ENCODE measurements at regions not wholly inside any gene's neighbourhood (a gene's known extent, or its start where the extent isn't known, plus 50 kb on each side); places are given as distances from the start of the nearest gene placed in this dataset.

DNA sequence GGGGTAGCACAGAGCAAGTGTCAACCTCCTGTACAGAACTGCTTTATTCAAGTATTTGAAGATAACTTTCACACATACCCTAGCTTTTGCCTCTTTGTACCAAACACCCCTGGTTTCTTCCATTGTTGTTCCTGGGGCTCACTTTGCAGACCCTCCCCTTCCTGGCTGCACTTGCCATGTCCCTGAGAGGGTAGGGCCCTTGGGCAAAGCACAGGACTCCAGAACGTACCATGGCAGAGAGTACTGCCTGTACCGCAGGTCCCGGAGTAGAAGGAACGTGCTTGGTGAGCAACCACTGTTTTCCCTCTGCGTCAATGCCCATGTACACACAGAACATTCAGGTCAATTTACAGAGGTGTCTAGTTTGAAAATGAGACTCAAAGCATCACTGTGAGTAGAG lies 290.4 kb downstream of the EN1 start:
- no peak for DNase-seq

DNA sequence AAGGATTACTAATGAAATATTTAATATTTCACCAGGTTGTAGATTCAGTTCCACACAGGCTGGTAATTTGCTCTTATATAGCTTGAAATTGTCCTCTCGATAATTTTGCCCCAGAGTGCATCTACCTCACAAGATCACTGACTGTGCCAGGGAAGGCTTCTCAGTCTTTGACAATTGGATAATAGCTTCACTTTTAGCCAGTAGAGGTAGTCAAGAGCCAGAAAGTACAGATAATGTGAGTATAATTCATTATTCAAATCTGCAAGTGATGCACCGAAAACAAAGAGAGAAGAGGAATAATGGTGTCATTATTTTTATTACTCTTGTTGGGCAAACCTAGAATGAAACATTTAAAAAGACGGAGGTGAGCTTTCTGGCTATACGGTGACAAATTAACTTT lies 292.8 kb downstream of the EN1 start:
- no peak for DNase-seq

DNA sequence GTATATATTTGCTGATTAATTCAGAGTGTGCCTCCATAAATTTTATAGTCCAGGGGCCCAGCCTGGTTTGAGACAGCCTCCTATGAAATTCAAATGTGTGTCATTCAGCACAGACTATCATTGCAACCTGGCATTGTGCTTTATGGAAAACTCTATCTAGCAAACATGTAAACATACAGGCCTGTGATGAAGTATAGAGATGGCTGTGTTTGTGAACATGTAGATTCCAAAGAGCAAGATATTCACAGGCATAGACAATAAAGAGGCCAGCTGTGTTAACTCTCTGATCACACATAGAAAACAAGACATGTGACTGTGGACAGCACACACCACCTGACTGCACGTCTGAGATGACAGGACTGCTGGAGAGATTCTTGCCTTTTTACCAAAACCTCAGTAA lies 297.9 kb downstream of the EN1 start:
- no peak for DNase-seq

DNA sequence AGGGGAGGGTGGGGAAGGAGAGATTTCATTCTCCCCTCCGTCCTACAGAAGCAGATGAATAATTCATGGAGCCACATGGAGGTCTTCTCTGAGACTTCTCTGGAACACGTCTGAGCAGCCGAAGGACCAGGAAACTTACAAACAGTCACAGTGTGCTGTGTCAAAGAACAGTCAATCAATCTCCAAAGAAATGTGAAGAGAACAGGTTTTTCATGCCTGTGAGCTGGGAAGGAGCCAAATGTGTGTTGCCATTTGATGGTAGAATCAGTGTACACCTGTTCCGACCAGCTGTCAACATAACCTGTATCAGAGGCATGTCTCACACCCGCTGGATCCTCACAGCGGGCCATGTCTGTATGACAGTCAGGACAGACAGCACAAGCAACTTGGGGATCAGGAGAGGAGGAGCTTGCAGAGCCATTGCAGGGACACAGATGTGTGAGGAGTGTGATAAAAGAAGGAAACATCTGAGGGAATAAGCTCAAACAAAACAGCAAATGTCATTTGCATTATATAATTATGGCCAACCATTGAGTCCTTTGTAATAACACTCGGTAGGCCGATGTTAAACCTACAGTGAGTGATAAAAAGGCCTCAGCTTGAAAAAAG lies 298.5 kb downstream of the EN1 start:
- no peak for DNase-seq

DNA sequence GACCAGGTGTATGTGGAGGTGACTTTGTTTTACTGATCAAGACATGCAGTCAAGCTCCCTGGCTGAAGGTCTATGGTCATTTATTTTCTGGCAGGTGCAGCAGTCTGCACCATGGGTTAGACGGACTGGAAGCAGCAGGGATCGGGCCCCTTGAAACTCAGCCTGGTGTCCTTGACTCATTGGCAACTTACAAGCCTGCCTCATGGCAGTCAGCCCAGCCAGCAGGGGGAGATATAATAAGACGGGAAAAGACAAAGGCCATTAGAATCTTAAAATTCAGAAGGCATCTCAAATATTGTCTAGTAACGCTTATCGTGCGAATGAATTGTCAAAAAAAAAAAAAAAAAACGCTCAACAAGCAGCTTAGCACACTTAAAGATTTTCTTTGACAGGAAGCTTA lies 308.2 kb downstream of the EN1 start:
- DNase-seq: peak; percentile 2

DNA sequence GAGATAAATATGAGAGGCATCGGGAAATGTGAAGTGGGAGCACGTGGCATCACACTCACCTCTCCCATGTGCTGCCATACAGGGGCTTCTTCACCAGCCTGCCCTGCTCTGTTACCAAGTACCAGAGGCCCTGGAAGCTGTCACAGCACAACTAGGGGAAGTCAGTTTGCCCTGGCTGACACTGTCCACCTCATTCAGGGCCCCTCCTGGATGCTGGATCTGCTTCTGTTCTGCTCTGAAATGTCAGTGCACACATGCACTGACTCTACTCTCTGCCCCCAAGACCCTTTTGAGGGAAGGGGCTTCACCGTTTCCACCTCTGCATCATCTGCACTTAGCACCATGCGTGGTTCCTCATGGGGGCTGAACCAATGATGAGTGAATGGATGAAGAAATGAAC lies 311.1 kb downstream of the EN1 start:
- DNase-seq: no peak

DNA sequence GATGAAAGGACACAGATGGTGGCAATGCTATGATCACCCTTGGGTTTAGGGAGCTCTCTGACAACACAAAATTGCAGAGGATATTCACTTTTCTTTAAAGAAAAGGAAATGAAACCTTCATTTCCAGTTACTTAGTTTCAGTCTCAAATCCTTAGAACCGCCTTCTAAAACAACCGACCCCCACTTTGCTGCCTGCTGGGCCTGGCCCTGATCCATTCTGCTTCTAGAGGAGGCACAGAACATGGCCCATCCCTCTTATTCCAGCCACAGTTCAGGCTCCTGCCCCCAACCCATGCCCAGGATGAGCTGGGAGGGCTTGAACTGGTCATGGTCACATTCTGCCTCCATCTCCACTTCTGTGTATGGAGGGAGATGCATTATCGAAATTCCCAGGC lies 311.6 kb downstream of the EN1 start:
- no peak for DNase-seq

DNA sequence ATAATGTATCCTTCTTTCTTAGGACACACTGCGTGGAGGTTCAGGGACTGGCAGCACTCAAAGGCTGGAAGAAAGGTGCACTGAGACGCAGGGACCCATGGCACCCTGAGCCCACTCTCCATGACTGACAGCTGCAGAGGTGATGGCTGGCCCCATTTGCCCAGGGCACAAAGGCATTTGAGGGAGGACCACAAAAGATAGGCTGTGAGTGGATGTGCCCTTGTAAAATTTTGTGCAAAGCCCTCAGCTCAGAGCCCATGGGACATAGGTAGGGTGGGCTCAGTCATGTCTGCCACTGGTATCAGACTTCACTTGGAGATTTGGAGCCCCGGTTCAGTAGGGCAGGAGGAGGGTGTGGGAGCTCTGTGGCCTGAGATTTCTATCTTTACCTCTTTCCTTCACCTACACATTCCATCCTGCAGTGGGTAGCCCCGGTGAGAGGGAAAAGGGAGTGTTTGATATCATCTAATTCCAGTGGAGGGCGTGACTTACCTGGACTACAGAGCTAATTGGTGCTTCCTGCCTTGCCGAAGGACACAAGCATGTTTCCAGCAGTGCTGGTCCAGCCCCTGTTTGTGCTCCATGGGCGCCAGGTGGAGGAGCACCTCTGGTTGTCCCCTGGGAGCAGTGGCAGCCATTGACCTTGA lies 312.2 kb downstream of the EN1 start:
- no peak for DNase-seq

DNA sequence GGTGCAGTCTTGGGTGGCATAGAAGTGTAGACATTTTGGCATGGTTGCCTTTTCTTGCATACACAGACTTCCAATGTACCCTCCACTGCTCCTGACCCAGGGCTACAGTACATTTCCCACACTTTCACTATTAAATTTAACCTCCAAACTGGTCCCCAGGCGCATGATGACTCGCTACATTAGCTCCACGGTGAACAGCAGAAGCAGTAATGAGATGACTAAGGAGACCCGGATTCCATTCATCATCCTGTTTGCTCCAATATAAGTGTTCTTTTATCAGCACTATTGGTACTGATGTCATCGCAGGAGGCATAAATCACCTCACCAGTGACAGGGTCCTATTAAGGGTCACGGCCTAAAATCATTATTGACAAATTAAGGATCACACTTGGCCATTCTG lies 316.5 kb downstream of the EN1 start:
- DNase-seq: no peak

DNA sequence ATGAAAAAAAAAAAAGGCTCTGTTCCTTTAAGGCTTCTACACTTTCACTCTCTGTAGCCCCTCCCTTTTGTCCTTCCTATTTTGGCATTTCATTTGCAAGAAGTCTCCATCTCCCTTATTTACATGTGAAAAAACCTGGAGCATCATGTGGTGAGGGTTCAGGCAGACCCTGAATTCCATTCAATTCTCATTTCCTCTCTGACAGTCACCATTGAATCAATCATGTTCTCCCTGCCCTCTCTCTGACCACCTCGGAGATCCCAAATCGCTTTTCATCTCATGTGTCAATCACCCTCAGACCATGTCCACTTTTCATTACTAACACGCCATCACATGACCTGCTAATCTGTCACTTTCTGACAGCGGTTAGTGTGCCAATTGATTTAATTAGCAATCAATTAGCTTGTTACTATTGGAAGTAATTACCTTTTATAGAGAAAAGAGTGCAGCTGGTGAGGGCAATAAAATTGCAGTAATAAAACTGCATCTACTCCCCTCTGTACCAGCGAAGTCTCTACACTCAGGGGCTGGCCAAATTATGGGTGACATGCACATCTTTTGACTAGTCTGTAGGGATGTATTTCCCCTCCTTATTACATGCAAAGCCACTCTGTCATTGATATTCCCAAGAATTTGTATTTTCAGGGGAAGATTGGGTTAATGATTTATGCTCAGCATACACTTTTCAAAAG lies 317.4 kb downstream of the EN1 start:
- DNase-seq: no peak

DNA sequence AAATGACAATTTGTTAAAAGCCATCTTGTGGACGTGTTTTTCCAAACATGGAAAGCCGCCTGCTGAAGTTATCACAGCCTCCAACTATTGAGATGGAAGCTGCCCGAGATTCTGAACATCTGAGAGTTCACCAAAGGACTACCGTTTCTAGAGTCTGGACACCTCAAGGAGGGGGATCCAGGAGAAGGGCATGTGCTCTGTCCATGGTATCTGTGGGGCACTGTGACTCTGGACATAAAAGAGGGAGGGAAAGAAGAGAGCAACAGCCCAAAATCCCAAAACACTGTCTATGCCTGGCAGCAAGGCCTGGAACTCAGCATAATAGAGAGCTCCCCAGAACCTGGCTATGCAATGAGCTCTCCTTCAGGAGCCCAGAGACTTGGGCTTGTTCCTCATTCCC lies 319.9 kb downstream of the EN1 start:
- no peak for DNase-seq

DNA sequence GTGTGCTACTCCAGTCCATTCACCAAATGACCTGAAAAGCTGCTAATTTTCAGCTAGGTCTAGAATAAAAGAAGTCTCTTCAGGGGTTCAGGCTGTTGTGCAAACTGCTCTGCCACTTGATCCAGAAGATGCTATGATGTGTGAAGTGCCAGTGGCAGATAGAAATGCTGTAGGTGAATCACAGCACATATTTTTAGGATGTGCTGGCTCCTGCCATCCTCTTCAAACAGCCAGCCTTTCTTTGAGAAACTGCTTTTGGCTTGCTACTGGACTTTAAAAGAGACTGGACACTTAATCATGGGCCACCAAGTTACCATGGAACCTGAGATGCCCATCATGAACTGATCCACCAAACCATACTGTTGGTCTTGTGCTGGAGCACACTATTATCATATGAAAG lies 322.1 kb downstream of the EN1 start:
- no peak for DNase-seq

DNA sequence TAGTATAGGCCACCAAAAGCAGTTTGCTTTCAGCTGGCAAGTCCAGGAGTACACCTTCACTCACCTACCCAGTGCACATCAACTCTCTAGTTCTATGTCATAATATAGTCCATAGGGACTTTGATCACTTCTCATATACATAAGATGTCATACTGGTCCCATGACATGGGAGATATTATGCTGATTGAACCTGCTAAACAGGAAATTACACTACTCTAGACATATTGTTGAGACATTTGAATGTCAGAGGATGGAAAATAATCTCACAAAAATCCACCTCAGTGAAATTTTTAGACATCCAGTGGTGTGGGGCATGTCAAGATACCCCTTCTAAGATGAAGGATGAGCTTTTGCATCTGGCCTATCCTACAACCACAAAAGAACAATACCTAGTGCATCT lies 322.5 kb downstream of the EN1 start:
- DNase-seq: no peak

DNA sequence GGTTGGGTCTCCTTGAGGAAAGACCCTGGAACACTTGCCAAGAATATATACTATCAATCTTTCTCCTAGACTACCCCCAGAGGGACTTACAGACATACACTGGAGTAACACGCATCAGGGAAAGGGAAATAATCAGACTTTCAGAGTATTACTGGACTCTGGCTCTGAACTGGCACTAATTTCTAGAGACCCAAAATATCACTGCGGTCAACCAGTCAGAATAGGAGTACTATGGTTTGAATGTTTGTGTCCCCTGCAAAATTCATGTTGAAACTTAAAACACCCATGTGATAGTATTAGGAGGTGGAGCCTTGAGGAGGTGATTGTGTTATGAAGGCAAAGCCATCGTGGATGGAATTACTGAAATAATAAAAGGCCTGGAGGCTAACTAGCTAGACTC lies 323.7 kb downstream of the EN1 start:
- DNase-seq: no peak

DNA sequence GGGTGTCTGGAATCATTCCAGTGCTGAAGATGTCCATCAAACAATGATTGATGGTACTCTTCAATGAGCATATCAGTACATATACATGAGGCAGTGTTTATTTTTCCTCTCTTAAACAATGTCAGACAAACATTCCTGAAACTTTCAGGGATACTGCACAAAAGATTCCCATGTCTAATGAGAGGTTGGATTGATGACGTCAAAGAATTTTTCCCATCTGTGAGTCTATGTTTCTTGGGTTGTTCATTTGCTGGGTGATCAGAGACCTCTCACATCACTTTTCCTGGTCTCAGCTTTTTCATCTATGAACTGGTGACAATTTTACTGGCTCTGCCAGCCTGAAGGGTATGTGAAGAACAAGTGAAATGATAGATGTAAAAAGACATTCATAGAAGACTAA lies 325.5 kb downstream of the EN1 start:
- DNase-seq: no peak

DNA sequence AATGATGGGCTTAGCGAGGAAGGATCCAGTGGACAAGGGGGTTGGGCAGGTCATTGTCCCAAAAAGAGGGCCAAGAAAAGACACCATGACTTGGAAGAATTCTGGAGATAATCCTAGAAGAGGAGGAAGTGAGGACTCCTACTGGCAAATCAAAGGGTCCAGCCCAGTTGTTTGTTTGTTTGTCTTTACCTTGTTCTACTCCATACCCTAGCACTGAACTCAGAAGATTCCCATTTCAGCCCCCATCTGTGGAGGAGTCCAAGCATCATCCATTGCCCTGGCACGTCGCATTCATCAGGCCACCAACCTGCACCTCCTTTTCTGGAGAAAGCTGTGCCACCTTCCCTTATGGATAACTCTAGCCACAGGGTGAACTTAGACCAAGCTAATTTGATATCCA lies 326.2 kb downstream of the EN1 start:
- DNase-seq: no peak

DNA sequence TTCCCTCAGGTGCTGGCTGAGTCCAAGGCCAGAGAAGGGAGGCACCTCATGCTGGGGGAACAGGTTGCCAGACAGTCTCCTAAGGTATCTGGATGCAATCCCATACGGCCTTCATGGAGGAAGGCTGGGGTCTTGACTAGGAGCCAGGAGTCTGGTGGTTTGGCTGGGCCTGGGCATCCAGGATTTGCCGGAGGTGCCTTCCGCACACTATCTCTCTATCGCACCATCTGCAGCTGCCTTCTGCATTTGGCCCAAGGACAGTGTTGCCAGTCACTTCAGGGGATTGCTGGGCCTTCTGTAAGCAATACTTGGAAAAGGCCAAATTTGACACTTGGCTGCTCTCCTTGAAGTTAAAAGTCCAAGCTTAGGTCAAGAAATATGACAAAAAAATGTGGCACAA lies 327.2 kb downstream of the EN1 start:
- DNase-seq: no peak

DNA sequence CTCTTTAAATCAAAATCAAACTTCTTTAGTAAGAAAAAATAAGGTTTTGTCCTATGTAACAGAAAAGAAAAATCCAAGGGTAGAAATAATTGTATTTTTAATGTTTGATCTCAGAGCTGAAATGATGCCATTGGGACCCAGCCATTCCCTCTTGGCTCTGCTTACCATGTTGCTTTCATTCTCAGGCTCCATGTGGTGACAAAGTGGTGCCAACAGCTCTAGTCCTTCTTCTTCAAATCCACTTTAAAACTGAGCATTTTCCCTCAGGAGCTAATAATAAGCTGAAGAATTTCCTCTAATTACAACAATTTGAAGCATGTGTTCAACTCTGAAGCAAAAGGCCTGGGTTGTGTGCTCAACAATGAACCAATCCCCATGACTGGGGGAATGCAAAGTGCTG lies 327.9 kb downstream of the EN1 start:
- DNase-seq: no peak

DNA sequence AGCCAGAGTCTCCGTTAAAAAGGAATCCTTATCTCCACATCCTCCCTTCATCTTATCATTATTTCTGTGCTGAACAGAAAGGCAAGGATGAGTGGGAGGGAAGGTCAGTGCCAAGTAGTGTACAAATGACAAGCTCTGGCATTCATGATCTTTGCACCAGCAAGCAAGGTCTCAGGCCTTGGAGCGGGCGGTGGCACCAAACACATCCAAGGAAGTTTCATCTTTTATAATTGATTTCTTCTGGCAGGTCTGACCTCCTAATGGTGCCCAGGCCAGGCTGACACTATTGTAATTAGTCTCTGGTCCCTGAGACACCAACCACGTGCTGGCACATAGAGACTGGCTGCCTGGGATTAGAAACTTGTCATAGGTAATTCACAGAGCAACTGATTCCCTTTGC lies 336.6 kb downstream of the EN1 start:
- no peak for DNase-seq

DNA sequence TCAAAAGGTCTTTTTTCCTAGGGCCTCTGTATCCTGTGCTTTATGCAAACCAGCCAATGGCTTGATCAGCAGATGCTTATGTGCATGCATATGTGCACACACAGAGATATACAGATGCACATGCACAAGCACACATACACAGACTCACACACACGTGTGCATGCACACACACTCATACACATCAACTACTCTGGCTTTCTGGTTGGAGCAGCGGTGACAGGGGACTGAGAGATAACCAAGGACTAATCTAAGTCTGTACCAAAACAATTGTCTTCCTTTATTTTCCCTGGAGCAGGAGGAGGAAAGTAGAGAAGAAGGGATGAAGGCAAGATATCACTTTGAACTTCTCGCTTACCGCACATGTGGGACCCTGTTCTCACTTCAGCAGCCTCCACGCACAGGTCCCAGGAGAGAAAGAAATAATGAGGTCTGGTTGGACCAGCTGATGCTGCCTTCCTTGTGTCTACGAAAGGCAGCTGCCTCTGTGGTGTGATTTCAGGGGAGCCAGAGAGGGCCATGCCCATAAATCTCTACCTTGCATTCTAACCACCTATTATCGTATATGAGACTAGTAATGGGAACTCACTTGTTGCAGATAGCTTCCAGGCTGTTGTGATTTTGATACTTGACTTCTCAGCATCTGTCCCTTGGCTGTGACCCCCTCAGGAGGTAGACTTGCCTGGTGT lies 338.0 kb downstream of the EN1 start:
- DNase-seq: no peak

DNA sequence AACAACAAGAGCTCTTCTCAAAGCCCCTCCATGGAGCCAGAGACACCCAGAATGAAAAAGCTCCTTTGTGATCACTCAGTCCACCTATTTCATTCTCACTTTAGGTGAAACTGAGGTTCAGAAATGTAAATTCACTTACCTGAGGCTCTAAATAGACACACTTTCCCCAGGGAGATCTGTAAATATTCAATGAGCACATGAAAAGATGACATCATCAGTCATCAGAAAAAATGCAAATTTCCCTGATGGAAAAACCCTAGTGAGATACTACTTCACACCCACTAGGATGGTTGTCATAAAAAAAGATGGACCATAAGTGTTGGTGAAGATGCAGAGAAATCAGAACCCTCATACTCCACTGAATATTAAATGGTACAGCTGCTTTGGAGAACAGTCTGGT lies 339.2 kb downstream of the EN1 start:
- DNase-seq: no peak

DNA sequence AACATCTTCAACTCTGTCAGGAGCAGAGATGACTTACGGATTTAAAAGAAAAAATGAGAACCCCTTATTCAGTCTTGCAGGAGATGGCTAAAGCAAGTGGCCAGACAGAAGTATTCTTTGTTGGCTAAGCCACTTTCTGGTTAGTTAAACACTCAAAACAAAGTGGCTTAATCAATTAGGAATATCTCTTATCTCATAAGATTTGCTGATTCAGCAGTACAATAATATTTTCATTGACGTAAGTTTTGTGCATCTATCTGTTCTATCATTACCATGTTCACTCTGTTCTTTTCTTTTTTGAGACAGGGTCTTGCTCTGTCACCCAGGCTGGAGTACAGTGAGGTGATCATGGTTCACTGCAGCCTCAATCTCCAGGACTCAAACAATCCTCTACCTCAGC lies 342.0 kb downstream of the EN1 start:
- DNase-seq: no peak

DNA sequence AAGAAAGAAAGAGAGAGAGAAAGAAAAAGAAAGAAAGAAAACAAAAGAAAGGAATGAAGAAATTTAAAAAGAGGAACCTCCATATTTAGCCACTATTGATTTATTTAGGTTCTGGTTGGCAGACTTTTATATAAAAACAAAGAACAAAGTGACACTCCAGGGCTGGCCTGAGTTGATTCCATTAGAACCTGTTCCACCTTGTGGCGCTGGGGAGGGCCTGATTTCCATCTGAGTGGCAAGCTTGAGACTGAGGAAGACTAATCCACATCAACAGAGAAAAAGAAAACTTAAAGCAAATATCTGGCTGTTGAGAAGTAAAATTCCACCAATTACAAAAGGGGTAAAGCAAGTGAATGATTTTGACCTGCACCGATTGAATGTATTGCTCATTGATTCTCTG lies 345.3 kb downstream of the EN1 start:
- no peak for DNase-seq

DNA sequence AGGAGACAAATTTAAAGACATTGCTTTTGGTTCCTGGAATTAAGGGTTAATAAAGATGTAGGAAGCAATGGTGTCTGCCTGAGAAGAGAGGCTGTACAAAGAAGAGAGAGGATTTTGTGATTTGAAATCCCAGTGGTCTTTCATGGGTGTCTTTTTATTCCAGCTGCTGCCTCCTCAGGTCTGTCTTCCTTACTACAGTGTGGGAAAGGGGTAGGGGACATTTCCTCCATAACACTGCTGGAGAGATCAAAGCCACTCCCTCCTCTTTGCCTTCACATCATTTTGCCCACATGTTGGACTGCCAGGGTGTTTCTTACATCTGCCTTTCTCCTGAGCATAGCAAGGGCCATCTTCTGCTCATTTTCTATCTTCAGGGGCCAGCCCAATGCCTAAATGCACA lies 348.5 kb downstream of the EN1 start:
- no peak for DNase-seq

All from suppressor macrophage treated with lipopolysaccharide for 4 hours (primary cell).